ENCODE measurements at regions not wholly inside any gene's neighbourhood (a gene's known extent, or its start where the extent isn't known, plus 50 kb on each side); places are given as distances from the start of the nearest gene placed in this dataset.

GRCh38 chr5:165101709-165102108 lies 1596.3 kb downstream of the MAT2B start:
- H3K4me1 Mint-ChIP-seq (ENCODE audit: low read depth) = no peaks in the 10 kb centered on the region
- H3K9me3 Mint-ChIP-seq = peaks cover 13% of the 10 kb centered on the region
- TF ChIP-seq CTCF (IDR thresholded peaks at IDR 0.05) = no peak
- CTCF ChIA-PET = no interaction called here
- no peaks in the 10 kb centered on the region for H3K36me3 Mint-ChIP-seq (ENCODE audit: low read depth)
- intact Hi-C loops (cut with micrococcal nuclease) = no loop called here
- no peak overlapping the region for H3K4me3 Mint-ChIP-seq
- DNase-seq (no peak), ATAC-seq (no peak)
- POLR2A ChIA-PET = no interaction called here
- no peak overlapping the region for H3K27ac Mint-ChIP-seq
- H3K27me3 Mint-ChIP-seq = no peaks in the 10 kb centered on the region

GRCh38 chr5:165104611-165105010 lies 1599.2 kb downstream of the MAT2B start:
- Mint-ChIP-seq H3K9me3 (peaks cover 8% of the 10 kb centered on the region), H3K36me3 (ENCODE audit: low read depth) (no peaks in the 10 kb centered on the region), H3K4me3 (no peak overlapping the region), H3K4me1 (ENCODE audit: low read depth) (no peaks in the 10 kb centered on the region), H3K27me3 (no peaks in the 10 kb centered on the region), H3K27ac (no peak overlapping the region)
- ATAC-seq (no peak), DNase-seq (no peak)
- POLR2A ChIA-PET = no interaction called here
- intact Hi-C loops (cut with micrococcal nuclease) = no loop called here
- no peak for TF ChIP-seq CTCF (IDR thresholded peaks at IDR 0.05)
- CTCF ChIA-PET = no interaction called here

GRCh38 chr5:165108809-165109208 lies 1603.4 kb downstream of the MAT2B start:
- intact Hi-C loops (cut with micrococcal nuclease) = no loop called here
- ChIA-PET POLR2A (no interaction called here), CTCF (no interaction called here)
- Mint-ChIP-seq H3K27me3 (no peaks in the 10 kb centered on the region), H3K27ac (no peak overlapping the region), H3K36me3 (ENCODE audit: low read depth) (no peaks in the 10 kb centered on the region), H3K4me1 (ENCODE audit: low read depth) (no peaks in the 10 kb centered on the region), H3K9me3 (no peaks in the 10 kb centered on the region), H3K4me3 (no peak overlapping the region)
- TF ChIP-seq CTCF (IDR thresholded peaks at IDR 0.05) = no peak
- DNase-seq (no peak), ATAC-seq (no peak)

GRCh38 chr5:165119175-165119574 lies 1613.8 kb downstream of the MAT2B start:
- POLR2A ChIA-PET = no interaction called here
- ATAC-seq = no peak
- no peak overlapping the region for H3K27ac Mint-ChIP-seq
- H3K36me3 Mint-ChIP-seq (ENCODE audit: low read depth) = no peaks in the 10 kb centered on the region
- no peaks in the 10 kb centered on the region for H3K4me1 Mint-ChIP-seq (ENCODE audit: low read depth)
- DNase-seq = no peak
- no peaks in the 10 kb centered on the region for H3K9me3 Mint-ChIP-seq
- no peaks in the 10 kb centered on the region for H3K27me3 Mint-ChIP-seq
- intact Hi-C loops (cut with micrococcal nuclease) = no loop called here
- H3K4me3 Mint-ChIP-seq = no peak overlapping the region
- CTCF ChIA-PET = no interaction called here
- TF ChIP-seq CTCF (IDR thresholded peaks at IDR 0.05) = no peak

GRCh38 chr5:165126598-165126997 lies 1621.2 kb downstream of the MAT2B start:
- ATAC-seq (no peak), DNase-seq (no peak)
- Mint-ChIP-seq H3K9me3 (no peaks in the 10 kb centered on the region), H3K27me3 (no peaks in the 10 kb centered on the region), H3K27ac (no peak overlapping the region), H3K4me3 (no peak overlapping the region), H3K4me1 (ENCODE audit: low read depth) (no peaks in the 10 kb centered on the region), H3K36me3 (ENCODE audit: low read depth) (no peaks in the 10 kb centered on the region)
- intact Hi-C loops (cut with micrococcal nuclease) = no loop called here
- no peak for TF ChIP-seq CTCF (IDR thresholded peaks at IDR 0.05)
- ChIA-PET POLR2A (no interaction called here), CTCF (no interaction called here)

All from activated CD8-positive, alpha-beta T cell treated with anti-CD3 and anti-CD28 coated beads for 36 hours (primary cell).